Liver (tissue), 3 donors: ENCODE measurements at regions not wholly inside any gene's neighbourhood (a gene's known extent, or its start where the extent isn't known, plus 50 kb on each side); places are given as distances from the start of the nearest gene placed in this dataset.

Experiments
- CTCF ChIP-seq: fragments of 150-350 bp; IDR thresholded peaks from 2 replicates; pipeline ENCODE4 v1.5.1; 2017; ENCODE audit warnings: improper control_type of control experiment, low read depth, low read length; ENCODE audit not compliant: missing input control
- EGR1 ChIP-seq, 2 donors: IDR thresholded peaks; 2 replicates each; pipeline ENCODE4 v1.6.1; 2016 to 2018; ENCODE audit warnings: antibody characterized with exemption in 2 of 2, low read depth in 2 of 2
- FOXA1 ChIP-seq: IDR thresholded peaks from 2 replicates; pipeline ENCODE4 v1.6.1; 2016; ENCODE audit warnings: antibody characterized with exemption
- JUND ChIP-seq, 2 donors: IDR thresholded peaks; 2 replicates each; pipeline ENCODE4 v1.6.1; 2016; ENCODE audit warnings: antibody characterized with exemption in 2 of 2
- MAX ChIP-seq: IDR thresholded peaks from 2 replicates; pipeline ENCODE4 v1.6.1; 2016; ENCODE audit warnings: antibody characterized with exemption
- RAD21 ChIP-seq, 2 donors: IDR thresholded peaks; 2 replicates each; pipeline ENCODE4 v1.6.1; 2016; ENCODE audit warnings: antibody characterized with exemption in 2 of 2, mild to moderate bottlenecking in 2 of 2
- REST ChIP-seq: IDR thresholded peaks from 2 replicates; pipeline ENCODE4 v1.6.1; 2016; ENCODE audit warnings: antibody characterized with exemption, mild to moderate bottlenecking
- SP1 ChIP-seq: IDR thresholded peaks from 2 replicates; pipeline ENCODE4 v1.6.1; 2018; ENCODE audit warnings: antibody characterized with exemption, mild to moderate bottlenecking
- YY1 ChIP-seq: IDR thresholded peaks from 2 replicates; pipeline ENCODE4 v1.6.1; 2016; ENCODE audit warnings: antibody characterized with exemption, mild to moderate bottlenecking
- ZBTB33 ChIP-seq: IDR thresholded peaks from 2 replicates; pipeline ENCODE4 v1.6.1; 2016; ENCODE audit warnings: antibody characterized with exemption
- donor health status: healthy.
- donor health status: healthy.

DNA sequence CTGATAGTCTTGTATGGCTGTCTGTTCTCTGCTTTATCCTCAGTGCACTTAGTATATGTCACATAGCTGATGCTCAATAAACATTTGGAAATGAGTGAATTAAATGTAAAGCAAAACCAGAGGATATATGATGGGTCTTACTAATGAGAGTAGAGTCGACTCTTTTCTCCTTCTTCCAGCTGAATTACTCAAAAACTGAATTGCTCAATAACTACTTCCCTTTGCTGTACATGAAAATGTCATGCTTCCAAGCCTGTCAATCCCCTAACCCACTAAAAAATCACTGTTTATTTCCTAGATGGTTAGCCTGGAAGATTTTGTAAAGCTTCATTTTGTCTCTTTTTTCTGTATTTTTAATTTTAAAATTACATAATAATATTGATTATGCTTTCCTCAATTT lies 88.0 kb downstream of the OR13A1 start:
- TF ChIP-seq CTCF (no peak), REST (no peak), YY1 (no peak), RAD21 (IDR thresholded peaks at IDR 0.05) (no peak), EGR1 (IDR thresholded peaks at IDR 0.05; ENCODE audit: low read depth in 2 of 2) (no peak), ZBTB33 (no peak), FOXA1 (no peak), SP1 (no peak), JUND (IDR thresholded peaks at IDR 0.05) (no peak), MAX (no peak)
